ENCODE measurements at regions not wholly inside any gene's neighbourhood (a gene's known extent, or its start where the extent isn't known, plus 50 kb on each side); places are given as distances from the start of the nearest gene placed in this dataset.

DNA sequence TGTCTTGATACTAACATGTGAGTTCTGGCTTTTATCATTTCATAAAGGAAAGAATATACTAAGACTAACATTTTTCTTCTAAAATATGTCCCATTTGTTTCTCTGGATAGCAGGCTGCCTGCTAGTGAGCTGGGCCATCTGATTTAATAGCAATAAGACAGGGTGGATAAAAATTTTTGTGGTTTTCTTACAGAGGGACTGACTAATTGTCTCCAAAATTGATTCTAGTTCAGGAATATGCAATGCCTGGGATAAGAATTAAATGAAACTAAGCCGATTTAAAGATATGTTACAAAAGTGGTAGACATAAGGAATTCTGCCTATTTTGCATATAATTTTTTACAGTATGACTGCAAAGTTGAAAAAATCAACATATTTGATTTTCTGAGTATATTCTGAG is 252.9 kb upstream of the NAV3 start:
- DNase-seq (ENCODE audit: low read depth) = no peak

DNA sequence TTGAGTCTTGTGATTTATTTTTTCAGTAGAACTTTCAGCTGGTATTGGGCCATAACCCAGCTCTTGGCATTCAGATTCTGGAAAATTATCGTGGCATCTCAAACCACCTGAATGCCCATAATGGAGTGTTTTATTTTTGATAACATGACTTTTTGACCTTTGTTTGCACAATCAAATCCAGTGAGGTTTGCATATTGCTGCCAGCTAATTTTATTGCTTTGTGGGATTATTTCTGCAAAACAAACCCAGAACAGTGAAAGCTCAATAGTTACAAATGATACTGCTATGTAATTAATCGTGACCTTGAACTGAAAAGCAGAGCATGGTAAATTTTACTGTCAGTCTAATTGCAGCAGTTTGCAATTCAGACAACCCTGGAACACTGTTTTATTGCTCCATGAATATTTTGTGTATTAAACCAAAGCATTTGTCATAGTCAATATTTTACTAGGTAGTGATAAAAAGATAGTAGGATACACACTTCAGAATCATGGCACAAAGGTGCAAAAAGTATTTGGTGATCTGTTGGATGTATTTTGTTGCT is 255.2 kb upstream of the NAV3 start:
- no peak for DNase-seq (ENCODE audit: low read depth)

DNA sequence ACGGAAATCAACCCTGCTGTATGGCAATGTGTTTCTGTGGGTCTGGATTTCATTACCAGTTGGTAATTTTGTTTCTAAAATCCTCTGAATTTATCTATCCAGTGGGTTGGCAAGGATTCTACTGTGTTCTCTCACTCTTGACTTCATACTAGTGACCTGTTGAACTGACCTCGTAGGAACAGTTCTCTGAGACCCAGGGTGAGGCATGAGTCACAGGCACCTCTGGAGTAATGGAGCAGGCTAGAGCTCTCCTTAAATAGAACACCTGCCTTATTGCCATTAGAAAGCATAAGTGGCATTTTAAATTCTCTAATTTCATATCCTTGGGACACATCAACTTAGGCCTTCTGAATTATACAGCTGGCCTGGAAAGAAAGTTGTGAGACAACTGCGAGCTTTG is 258.3 kb upstream of the NAV3 start:
- no peak for DNase-seq (ENCODE audit: low read depth)

DNA sequence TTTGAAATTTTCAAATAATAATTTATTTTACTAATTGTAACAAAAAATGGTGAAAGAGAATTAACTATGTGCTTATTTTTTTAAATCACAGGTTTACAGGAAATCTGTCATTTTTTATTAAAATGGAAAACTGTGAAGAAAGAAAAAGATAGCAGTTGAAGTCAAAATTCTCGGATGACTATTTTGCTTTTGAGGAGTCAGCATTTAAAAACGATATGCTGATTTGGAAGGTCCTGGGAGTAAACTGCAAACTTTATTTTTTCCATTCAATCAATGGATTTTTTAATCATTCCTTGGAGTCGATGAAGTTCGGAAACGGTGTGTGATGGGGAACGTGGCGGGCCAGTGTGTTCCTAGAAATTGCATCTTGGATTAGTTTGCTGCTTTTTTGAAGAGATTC is 258.9 kb upstream of the NAV3 start:
- DNase-seq (ENCODE audit: low read depth) = no peak

DNA sequence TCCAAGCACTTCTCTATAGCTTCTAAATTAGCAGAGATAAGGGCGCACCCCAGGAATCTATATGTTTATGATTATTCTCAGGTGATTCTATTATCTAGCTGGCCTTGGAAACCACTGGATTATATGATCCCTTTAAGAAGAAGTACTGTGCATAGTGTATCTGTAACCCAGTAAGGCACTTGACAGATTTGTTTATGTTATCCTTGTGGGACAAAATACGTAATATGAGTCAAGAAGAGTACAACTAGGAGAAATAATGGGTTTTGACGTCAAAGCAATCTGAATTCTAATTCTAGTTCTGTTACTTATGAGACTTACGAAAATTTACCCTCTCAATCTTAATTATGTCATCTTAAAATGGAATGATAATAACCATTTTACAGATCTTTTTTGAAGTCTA is 259.6 kb upstream of the NAV3 start:
- DNase-seq (ENCODE audit: low read depth) = no peak

DNA sequence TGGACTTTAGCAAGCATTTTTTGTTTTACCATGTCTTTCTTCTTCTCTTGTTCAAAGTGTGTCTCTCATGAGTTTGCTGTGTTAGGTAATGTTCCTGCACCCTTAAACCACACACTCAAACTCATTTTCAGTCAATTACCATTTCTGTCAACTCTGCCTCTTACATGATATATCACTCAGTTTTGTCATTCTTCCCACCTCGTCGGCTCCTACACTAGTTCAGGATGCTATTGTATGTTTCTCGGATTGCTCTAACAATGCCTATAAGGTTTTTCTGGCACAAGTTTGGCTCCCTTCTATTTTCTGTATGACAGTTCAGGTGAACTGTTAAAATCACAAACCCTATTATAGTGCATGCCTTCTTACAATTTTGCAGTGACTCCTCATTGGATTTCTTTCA is 260.8 kb upstream of the NAV3 start:
- DNase-seq (ENCODE audit: low read depth) = no peak

DNA sequence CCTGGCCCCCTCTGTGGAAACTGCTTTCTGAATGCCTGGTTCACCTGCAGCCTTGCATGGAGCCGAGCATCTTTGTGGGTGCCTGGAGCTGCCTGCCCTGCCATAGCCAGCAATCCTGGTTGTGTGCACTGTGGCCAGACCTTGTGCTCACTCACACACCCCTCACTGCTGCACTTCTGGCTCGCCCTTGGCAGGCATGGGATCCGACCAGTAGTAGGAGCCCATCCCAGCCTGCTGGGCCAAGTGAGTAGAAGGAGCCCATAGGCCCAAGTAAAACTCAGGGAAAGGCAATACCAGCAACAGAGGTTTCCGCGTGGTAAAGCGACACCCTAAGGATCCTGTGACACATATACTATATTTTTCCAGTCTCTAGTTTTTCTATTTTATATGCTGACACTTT is 270.0 kb upstream of the NAV3 start:
- peak; percentile 6 for DNase-seq (ENCODE audit: low read depth)

DNA sequence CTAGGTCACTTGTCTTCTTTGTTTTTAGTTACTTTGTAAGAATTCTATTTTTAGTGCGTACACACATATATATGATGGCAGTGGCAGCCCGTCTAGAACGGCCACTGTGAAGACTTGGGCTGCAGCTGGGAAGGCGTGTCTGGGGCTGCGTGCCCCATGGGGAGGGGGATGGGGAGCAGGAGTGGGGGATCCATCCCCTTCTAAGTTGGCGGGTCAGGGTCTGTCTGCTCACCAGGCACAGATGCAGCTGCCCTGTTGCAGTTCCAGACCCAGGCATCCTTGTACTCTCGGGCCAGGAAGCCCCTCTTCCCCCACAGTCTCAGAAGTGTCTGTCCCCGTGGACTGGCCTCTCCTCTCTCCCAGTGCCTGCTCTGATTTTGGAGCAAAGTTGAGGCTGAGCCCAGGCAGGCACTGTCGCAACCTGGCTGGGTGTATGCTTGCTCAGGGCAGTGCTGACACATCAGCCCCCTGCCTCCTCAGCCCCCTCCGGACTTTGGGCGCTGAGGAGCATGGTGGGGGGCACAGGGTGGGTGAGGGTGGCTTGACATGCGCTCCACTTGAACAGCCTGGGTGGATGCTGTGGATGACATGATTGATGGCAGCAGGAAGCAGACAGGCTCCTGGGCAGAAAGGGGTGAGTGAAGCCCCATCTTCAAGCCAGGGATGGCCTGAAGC is 271.2 kb upstream of the NAV3 start:
- no peak for DNase-seq (ENCODE audit: low read depth)

DNA sequence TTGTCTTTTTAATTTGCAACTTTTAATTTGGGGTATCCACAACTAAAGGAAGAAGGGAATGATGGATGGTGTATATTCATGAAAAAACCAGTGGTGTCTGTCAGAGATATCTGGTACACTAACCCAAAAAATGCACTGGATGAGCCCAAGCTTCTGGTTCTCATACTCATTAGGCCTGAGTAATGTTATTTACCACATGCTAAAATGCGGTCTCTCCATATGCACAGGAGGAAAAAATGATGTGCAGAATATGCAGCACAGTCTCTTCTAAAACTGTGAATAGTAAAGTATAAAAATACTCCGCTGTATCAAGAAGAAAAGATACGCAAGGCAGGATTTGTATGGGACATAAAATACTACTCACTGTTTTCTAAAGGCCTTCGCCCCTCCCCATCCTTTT is 275.6 kb upstream of the NAV3 start:
- DNase-seq (ENCODE audit: low read depth) = no peak

DNA sequence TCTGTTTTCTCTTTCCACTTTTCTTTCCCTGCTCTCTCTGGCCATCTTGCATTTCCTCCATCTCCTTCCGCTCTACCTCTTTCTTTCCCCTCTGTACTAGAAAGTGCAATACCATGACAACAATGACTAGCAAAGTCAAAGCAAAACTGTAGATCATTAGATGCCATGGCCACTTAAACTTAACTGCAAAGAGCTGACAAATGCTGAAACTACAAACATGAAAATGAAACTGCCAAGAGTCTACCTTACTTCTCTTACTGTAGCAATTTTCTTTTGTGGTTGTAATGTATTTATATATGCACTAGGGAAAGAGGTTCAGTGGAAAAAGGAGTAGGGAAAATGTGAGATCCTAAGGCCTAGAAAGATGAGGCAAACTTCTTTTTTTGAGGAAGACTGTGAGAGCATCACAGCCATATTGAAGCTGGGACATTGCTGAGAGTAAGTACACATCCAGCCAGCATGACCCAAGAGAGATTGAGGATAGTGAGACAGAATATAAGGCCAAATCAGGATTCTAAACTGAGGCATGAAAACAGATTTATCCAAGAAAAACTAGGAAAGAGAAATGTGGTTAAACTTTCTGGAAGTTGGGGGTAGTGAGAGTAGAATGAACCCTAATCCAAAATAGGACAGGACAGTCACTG is 276.6 kb upstream of the NAV3 start:
- DNase-seq (ENCODE audit: low read depth) = no peak

DNA sequence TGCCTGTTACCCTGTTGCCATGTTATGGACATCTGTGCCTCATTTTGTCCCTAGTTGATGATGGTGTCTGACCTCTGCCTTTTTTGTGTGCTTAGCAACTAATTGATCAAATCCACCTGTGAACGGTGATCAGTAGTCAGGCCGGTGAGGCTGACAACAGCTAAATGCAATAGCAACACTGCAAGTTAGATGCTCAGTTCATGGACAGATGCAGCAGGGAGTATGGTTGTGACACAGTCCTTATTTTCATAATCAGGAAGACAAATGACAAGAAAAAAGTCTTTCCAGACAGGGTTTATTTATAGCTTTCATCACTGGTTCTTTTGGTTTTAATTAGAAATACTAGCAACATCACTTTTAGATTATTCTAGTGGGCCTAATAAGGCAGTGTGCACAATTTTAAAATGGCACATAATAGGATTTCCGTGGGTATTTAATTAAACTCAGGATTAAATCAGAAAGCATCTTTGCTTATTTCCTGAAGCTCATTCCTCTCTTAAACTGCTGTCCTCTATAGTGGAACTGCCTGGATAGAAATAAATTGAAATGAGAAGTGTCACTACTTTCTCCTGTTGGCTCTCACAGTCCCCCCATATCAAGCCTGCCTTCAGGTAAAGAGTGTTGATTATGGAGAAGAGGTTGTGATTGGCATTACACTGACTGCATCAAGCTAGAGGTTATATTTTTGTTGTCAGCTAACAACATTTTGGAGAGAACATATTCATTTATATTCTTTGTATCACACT is 281.1 kb upstream of the NAV3 start:
- DNase-seq (ENCODE audit: low read depth) = no peak

DNA sequence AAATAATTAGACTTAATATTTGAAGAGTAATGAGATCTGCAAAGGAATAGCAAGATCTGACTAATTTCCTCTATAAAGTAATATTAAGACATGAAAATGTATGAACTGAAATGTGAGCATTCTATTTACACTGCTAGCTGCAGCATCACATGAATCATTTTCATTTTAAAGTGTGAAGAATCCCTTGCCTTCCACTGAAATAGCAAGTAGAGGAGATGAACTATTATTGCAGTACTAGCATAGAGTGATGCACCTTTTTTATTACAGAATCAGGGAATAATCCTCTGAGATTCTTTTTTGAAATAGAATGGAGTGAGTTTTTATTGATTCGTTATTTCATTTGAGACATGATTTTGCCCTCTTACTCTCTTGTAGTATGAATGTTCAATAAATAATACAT is 281.9 kb upstream of the NAV3 start:
- DNase-seq (ENCODE audit: low read depth) = no peak

DNA sequence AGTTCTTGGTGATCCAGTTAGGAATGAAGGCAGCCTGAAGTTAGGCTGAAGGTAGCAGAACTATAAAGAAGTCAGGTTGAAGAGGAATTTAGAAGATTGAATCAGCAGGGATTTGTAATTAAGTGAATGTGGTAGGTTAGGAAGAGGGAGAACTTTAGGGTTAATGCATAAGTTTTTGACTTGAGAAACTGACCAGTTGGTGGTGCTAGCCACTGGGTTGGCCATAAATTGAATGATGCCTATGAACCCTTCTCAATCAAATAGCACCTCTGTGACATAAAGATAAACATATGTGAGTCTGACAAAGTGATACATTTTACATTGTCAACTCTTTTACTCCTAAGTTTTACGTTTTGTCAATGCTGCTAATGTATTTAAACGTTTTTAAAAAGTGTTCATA is 290.6 kb upstream of the NAV3 start:
- DNase-seq (ENCODE audit: low read depth) = no peak

DNA sequence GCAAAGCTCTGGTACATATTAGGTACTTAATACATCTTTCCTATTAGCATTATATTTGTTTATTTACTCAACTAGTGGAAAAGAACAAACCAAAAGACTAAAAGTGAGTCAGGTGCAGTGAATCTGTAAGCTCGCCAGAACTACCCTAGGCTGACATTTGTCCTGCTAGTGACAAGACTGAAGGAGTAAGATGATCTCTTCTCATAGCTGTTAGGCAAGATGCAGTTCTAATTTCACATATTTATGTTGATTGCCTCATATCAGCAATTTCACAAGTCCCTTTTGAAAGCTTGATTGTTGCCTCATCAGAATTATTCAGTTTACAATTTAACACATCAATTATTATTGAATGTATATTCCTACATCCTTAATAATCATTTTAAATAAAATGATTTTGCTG is 293.0 kb upstream of the NAV3 start:
- no peak for DNase-seq (ENCODE audit: low read depth)

DNA sequence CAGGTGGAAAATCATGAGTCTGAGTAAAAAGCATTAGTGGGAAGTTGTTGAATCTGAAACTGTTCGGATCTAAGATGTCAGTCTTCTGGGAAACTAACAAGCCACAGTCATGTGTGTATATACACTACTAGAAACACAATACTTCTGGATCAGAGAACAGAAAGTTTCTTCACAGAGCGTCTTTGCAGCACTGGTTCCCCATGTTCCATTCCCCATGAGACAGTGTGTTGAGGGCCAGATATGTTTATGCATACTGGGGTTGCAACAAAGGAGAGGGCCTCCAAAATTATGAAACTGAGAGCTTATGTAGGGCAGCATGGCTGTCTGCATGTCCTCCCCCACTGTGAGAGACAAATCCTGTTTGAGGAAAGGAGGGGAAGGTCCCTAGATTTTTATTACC is 295.0 kb upstream of the NAV3 start:
- DNase-seq (ENCODE audit: low read depth) = no peak

DNA sequence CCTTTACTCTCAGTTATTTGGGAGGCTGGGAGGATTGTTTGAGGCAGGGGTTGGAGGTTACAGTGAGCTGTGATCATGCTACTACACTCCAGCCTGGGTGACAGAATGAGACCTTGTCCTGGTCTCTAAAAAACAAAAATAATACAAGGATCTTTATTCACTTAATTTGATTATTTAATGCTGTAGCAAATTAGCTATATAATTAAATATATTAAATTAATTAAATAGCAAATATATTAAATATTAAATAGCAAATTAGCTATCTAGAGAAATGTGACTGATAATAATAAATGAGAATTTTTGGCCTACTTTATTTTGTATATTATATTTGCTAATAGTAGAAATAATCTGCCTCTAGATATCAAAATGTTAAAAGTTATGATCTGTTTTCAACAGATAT is 298.8 kb upstream of the NAV3 start:
- DNase-seq (ENCODE audit: low read depth) = no peak

DNA sequence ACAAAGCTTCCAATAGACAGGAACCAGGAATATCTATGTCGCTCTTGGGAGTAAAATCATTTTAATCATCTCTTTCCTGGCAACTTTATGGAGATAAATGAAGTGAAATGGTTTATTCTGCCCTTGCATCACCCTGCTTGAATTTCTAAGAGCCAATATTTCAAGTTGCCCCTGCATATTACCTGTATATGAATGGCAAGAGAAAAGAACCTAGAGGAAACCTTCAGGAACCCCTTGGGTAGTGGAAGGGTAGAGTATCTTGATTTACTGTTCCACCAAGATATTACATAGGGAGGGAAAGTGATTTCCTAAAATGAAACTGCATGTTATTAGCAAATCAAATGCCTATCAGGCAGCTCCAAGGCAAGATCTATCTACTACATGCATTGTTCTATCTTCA is 308.4 kb upstream of the NAV3 start:
- no peak for DNase-seq (ENCODE audit: low read depth)

DNA sequence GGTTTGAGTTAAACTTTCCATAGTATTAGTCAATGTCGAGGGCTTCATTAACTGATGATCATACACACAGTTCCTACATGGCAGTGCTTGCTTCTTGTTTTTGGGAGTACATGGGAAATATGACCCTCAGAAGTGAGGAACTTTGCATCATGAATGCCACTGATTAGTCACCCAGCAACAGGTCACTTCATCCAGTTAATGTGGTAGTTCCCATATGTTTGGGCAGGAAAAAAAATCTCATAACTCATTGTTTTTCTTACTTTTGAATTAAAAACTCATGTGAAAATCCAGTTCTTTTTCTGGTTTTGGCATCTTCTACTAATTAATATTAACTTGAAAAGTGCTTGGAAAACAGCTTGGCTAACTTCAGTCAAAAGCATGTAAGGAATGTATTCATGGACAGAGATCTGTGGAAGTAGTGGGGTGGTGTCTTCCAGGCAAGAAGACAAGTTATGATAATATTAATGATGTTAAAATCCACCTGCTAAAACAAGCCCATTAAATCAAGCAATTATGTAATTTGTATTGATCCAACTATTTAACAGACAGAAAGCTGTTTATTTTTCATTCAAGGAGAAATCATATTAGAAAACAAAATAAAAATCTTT is 309.1 kb upstream of the NAV3 start:
- peak; percentile 39 for DNase-seq (ENCODE audit: low read depth)

DNA sequence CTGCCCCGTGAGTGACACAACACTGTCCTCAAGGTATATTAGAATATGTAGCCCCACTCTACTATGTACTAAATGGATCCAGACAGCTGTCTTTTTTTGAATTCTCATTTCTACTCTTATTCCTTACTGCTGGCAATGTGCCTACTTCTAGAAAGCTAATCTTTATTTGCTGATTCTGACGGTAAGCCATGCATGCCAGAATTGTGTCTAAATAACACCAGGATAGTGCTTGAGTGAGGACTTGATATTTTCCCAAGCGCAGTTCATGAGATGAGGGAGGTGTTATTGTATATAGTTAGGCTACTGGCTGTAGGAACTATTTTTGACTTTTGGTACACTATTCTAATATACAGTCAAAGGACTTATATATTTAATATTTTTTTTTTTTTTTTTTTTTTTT is 316.2 kb upstream of the NAV3 start:
- DNase-seq (ENCODE audit: low read depth) = no peak

DNA sequence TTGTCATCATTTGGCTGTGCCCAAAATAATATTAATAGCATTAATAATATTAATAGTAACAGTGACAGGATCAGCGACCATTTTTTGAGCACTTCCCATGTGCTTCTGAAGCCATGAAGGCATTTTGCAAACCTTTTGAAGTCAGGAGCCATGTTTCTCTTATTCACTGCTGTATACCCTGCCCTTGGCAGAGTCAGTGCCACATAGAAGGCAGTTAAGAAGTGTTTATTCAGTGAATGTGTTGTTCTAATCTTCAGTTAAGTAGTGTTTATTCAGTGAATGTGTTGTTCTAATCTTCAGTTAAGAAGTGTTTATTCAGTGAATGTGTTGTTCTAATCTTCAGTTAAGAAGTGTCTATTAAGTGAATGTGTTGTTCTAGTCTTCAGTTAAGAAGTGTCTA is 319.7 kb upstream of the NAV3 start:
- DNase-seq (ENCODE audit: low read depth) = no peak

DNA sequence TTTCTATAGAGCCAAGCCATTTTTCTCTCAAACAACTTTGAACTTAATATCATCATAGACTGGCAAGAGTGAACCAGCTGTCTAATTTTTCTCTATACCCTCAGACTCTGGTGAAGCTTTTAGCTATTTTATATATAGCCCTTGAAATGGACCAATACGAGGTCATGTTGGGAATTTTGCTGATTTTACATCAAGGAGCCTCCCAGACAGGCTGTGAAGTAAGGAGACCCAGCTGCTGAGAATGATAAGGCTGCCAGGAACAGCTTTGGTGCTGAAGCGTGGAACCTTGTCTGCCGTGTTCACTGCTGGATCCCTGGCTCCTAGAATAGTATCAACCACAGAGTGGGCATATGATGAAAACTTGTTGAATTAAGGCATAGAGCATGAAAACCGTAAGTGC is 326.2 kb upstream of the NAV3 start:
- DNase-seq (ENCODE audit: low read depth) = no peak

DNA sequence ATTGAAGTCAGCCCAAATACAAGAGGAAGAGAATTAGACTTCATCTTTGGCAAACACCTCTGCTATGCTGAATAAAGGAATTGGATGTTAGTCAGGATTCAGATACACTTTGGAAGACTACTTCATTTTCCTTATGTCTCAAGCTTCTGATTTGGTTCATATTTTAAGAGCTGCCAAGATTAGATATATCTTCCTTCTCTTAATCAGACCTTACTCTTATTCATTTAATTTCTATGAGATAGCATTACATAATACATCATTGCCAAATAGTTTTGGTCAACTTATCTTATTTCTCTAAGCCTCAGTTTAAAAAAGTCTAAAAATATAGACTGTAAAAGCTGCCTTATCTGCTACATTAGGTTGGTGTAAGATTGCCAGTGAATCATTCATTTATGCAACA is 330.6 kb upstream of the NAV3 start:
- no peak for DNase-seq (ENCODE audit: low read depth)
